ENCODE measurements at regions not wholly inside any gene's neighbourhood (a gene's known extent, or its start where the extent isn't known, plus 50 kb on each side); places are given as distances from the start of the nearest gene placed in this dataset.
A peak's percentile ranks its signal among the peaks of the same experiment; 100 is the strongest.
"Not testable (repeated sequence)": the region's sequence is repeated elsewhere in the genome, so short reads cannot be mapped to it uniquely, and the experiment has no call there.

- TF ChIP-seq CTCF (conservative IDR thresholded peaks at IDR 0.05): no peak
- peak overlapping the region; percentile 64 for H3K27ac ChIP-seq
Measured at GRCh38 chr1:47537268-47537667, 99.4 kb downstream of the FOXD2 start.

- no peak for TF ChIP-seq CTCF (conservative IDR thresholded peaks at IDR 0.05)
- peak overlapping the region; percentile 64; the same call in 1 of the 2 replicates for H3K27ac ChIP-seq
Measured at GRCh38 chr1:47537966-47538365, 100.1 kb downstream of the FOXD2 start.

GRCh38 chr1:47538530-47538929 is 100.7 kb downstream of the FOXD2 start:
- H3K27ac ChIP-seq: not testable (repeated sequence)

GRCh38 chr1:47541705-47542104 is 103.9 kb downstream of the FOXD2 start:
- H3K27ac ChIP-seq: not testable (repeated sequence)

GRCh38 chr1:47543089-47543488 is 105.2 kb downstream of the FOXD2 start:
- not testable (repeated sequence) for H3K27ac ChIP-seq

- H3K27ac ChIP-seq: peak overlapping the region; percentile 9; the same call in 1 of the 2 replicates
- no peak for TF ChIP-seq CTCF (conservative IDR thresholded peaks at IDR 0.05)
Measured at GRCh38 chr1:47545912-47546483, 108.2 kb downstream of the FOXD2 start.

GRCh38 chr1:47547753-47548573 is 110.1 kb downstream of the FOXD2 start:
- H3K27ac ChIP-seq: no peak overlapping the region
- TF ChIP-seq CTCF (conservative IDR thresholded peaks at IDR 0.05): no peak

- TF ChIP-seq CTCF (conservative IDR thresholded peaks at IDR 0.05): no peak
- H3K27ac ChIP-seq: no peak overlapping the region
Measured at GRCh38 chr1:47548637-47549036, 110.8 kb downstream of the FOXD2 start.

GRCh38 chr1:47549532-47549931 is 111.7 kb downstream of the FOXD2 start:
- no peak overlapping the region for H3K27ac ChIP-seq
- no peak for TF ChIP-seq CTCF (conservative IDR thresholded peaks at IDR 0.05)
